ENCODE measurements at regions not wholly inside any gene's neighbourhood (a gene's known extent, or its start where the extent isn't known, plus 50 kb on each side); places are given as distances from the start of the nearest gene placed in this dataset.
"Not testable (repeated sequence)": the region's sequence is repeated elsewhere in the genome, so short reads cannot be mapped to it uniquely, and the experiment has no call there.

- ChIA-PET CTCF (interaction anchor here (0.6 to 0.9 kb wide), 2 partner anchors 10 to 22 kb away, joined by 3 to 4 read pairs; no protein-coding TSS in a partner anchor), POLR2A (no interaction called here)
- DNase-seq = no peak
- H3K27me3 Mint-ChIP-seq = peaks cover 26% of the 10 kb centered on the region
- no peak overlapping the region for H3K4me3 Mint-ChIP-seq
- no peaks in the 10 kb centered on the region for H3K9me3 Mint-ChIP-seq
- H3K36me3 Mint-ChIP-seq (ENCODE audit: low read depth) = no peaks in the 10 kb centered on the region
- no peak overlapping the region for H3K27ac Mint-ChIP-seq
- H3K4me1 Mint-ChIP-seq = peaks cover 5% of the 10 kb centered on the region
Observed at GRCh38 chr11:119567688-119568582, 145.0 kb upstream of the THY1 start.

GRCh38 chr11:119566319-119566718 is 143.3 kb upstream of the THY1 start:
- H3K27me3 Mint-ChIP-seq = peaks cover 39% of the 10 kb centered on the region
- no peak for DNase-seq
- H3K4me3 Mint-ChIP-seq = no peak overlapping the region
- ChIA-PET POLR2A (no interaction called here), CTCF (no interaction called here)
- H3K27ac Mint-ChIP-seq = no peak overlapping the region
- no peaks in the 10 kb centered on the region for H3K9me3 Mint-ChIP-seq
- peaks cover 3% of the 10 kb centered on the region for H3K4me1 Mint-ChIP-seq
- H3K36me3 Mint-ChIP-seq (ENCODE audit: low read depth) = no peaks in the 10 kb centered on the region

GRCh38 chr11:119565693-119566092 is 142.7 kb upstream of the THY1 start:
- H3K4me3 Mint-ChIP-seq; H3K9me3 Mint-ChIP-seq; POLR2A ChIA-PET; CTCF ChIA-PET; H3K27ac Mint-ChIP-seq; DNase-seq; H3K36me3 Mint-ChIP-seq (ENCODE audit: low read depth); H3K4me1 Mint-ChIP-seq: not testable (repeated sequence)
- peaks cover 39% of the 10 kb centered on the region for H3K27me3 Mint-ChIP-seq

- H3K27ac Mint-ChIP-seq = no peak overlapping the region
- no peak overlapping the region for H3K4me3 Mint-ChIP-seq
- no peaks in the 10 kb centered on the region for H3K36me3 Mint-ChIP-seq (ENCODE audit: low read depth)
- CTCF ChIA-PET = interaction anchor here (1.2 kb wide), 1 partner anchor 14 kb away, joined by 4 read pairs; no protein-coding TSS in a partner anchor
- H3K9me3 Mint-ChIP-seq = no peaks in the 10 kb centered on the region
- no peak for DNase-seq
- peaks cover 41% of the 10 kb centered on the region for H3K27me3 Mint-ChIP-seq
- POLR2A ChIA-PET = no interaction called here
- H3K4me1 Mint-ChIP-seq = no peaks in the 10 kb centered on the region
Observed at GRCh38 chr11:119560961-119561360, 138.0 kb upstream of the THY1 start.

GRCh38 chr11:119560291-119560690 is 137.3 kb upstream of the THY1 start:
- DNase-seq = no peak
- ChIA-PET CTCF (interaction anchor here (1.2 kb wide), 1 partner anchor 15 kb away, joined by 4 read pairs; no protein-coding TSS in a partner anchor), POLR2A (no interaction called here)
- Mint-ChIP-seq H3K27me3 (peaks cover 37% of the 10 kb centered on the region), H3K27ac (no peak overlapping the region), H3K9me3 (no peaks in the 10 kb centered on the region), H3K4me1 (no peaks in the 10 kb centered on the region), H3K36me3 (ENCODE audit: low read depth) (no peaks in the 10 kb centered on the region), H3K4me3 (no peak overlapping the region)

- Mint-ChIP-seq H3K4me1 (no peaks in the 10 kb centered on the region), H3K27ac (no peak overlapping the region), H3K4me3 (no peak overlapping the region), H3K9me3 (peaks cover 3% of the 10 kb centered on the region), H3K36me3 (ENCODE audit: low read depth) (no peaks in the 10 kb centered on the region), H3K27me3 (peaks cover 6% of the 10 kb centered on the region)
- CTCF ChIA-PET = no interaction called here
- POLR2A ChIA-PET = no interaction called here
- no peak for DNase-seq
Observed at GRCh38 chr11:119552106-119552485, 129.1 kb upstream of the THY1 start.

- H3K4me3 Mint-ChIP-seq = no peak overlapping the region
- no peak overlapping the region for H3K27ac Mint-ChIP-seq
- peaks cover 3% of the 10 kb centered on the region for H3K9me3 Mint-ChIP-seq
- ChIA-PET CTCF (no interaction called here), POLR2A (no interaction called here)
- DNase-seq = no peak
- no peaks in the 10 kb centered on the region for H3K4me1 Mint-ChIP-seq
- H3K36me3 Mint-ChIP-seq (ENCODE audit: low read depth) = no peaks in the 10 kb centered on the region
- H3K27me3 Mint-ChIP-seq = peaks cover 6% of the 10 kb centered on the region
Observed at GRCh38 chr11:119551420-119552105, 128.6 kb upstream of the THY1 start.

GRCh38 chr11:119550053-119550752 is 127.2 kb upstream of the THY1 start:
- no peaks in the 10 kb centered on the region for H3K4me1 Mint-ChIP-seq
- no peaks in the 10 kb centered on the region for H3K36me3 Mint-ChIP-seq (ENCODE audit: low read depth)
- H3K27me3 Mint-ChIP-seq = peaks cover 7% of the 10 kb centered on the region
- H3K27ac Mint-ChIP-seq = no peak overlapping the region
- POLR2A ChIA-PET = no interaction called here
- no peak overlapping the region for H3K4me3 Mint-ChIP-seq
- DNase-seq = no peak
- CTCF ChIA-PET = no interaction called here
- peaks cover 3% of the 10 kb centered on the region for H3K9me3 Mint-ChIP-seq

- H3K27ac Mint-ChIP-seq = no peak overlapping the region
- peaks cover 3% of the 10 kb centered on the region for H3K9me3 Mint-ChIP-seq
- H3K27me3 Mint-ChIP-seq = peaks cover 9% of the 10 kb centered on the region
- H3K36me3 Mint-ChIP-seq (ENCODE audit: low read depth) = no peaks in the 10 kb centered on the region
- no peaks in the 10 kb centered on the region for H3K4me1 Mint-ChIP-seq
- ChIA-PET POLR2A (no interaction called here), CTCF (no interaction called here)
- no peak for DNase-seq
- H3K4me3 Mint-ChIP-seq = no peak overlapping the region
Observed at GRCh38 chr11:119547511-119547910, 124.5 kb upstream of the THY1 start.

- no peak for DNase-seq
- POLR2A ChIA-PET = no interaction called here
- Mint-ChIP-seq H3K9me3 (peaks cover 3% of the 10 kb centered on the region), H3K27me3 (peaks cover 11% of the 10 kb centered on the region), H3K4me3 (no peak overlapping the region), H3K4me1 (no peaks in the 10 kb centered on the region), H3K27ac (no peak overlapping the region), H3K36me3 (ENCODE audit: low read depth) (no peaks in the 10 kb centered on the region)
- CTCF ChIA-PET = interaction anchor here (0.6 kb wide), 1 partner anchor 22 kb away, joined by 3 read pairs; no protein-coding TSS in a partner anchor
Observed at GRCh38 chr11:119545978-119546915, 123.3 kb upstream of the THY1 start.

- peaks cover 4% of the 10 kb centered on the region for H3K27me3 Mint-ChIP-seq
- no peak overlapping the region for H3K27ac Mint-ChIP-seq
- no peaks in the 10 kb centered on the region for H3K36me3 Mint-ChIP-seq (ENCODE audit: low read depth)
- no peak for DNase-seq
- no peaks in the 10 kb centered on the region for H3K9me3 Mint-ChIP-seq
- ChIA-PET CTCF (no interaction called here), POLR2A (no interaction called here)
- no peak overlapping the region for H3K4me3 Mint-ChIP-seq
- H3K4me1 Mint-ChIP-seq = no peaks in the 10 kb centered on the region
Observed at GRCh38 chr11:119540370-119541125, 117.6 kb upstream of the THY1 start.

- DNase-seq = no peak
- H3K27me3 Mint-ChIP-seq = peaks cover 2% of the 10 kb centered on the region
- no peak overlapping the region for H3K4me3 Mint-ChIP-seq
- H3K9me3 Mint-ChIP-seq = no peaks in the 10 kb centered on the region
- no peaks in the 10 kb centered on the region for H3K4me1 Mint-ChIP-seq
- no peaks in the 10 kb centered on the region for H3K36me3 Mint-ChIP-seq (ENCODE audit: low read depth)
- CTCF ChIA-PET = no interaction called here
- H3K27ac Mint-ChIP-seq = no peak overlapping the region
- POLR2A ChIA-PET = no interaction called here
Observed at GRCh38 chr11:119539583-119539982, 116.6 kb upstream of the THY1 start.

All from activated CD4-positive, alpha-beta T cell treated with anti-CD3 and anti-CD28 coated beads, Interleukin-2, amount 10 ng/mL, durations not matched to agents 7 days and 5 days (primary cell).